Right lobe of liver (tissue), 6 donors: ENCODE measurements at regions not wholly inside any gene's neighbourhood (a gene's known extent, or its start where the extent isn't known, plus 50 kb on each side); places are given as distances from the start of the nearest gene placed in this dataset.

Source experiments
- ATAC-seq, 4 donors: fragments of 200-7000 bp; cut with Tn5 transposase; one replicate each; pipeline ENCODE4 v1.9.1; 2020; ENCODE audit warnings: mild to moderate bottlenecking in 4 of 4, moderate library complexity in 4 of 4
- DNase-seq, 3 donors: peaks; one replicate each; pipeline ENCODE4 v3.0.0-alpha.2; 2020
- H3K27ac ChIP-seq, 3 donors: fragments of 200-600 bp; one replicate each; pipeline ENCODE4 v1.8.0; 2022
- H3K27me3 ChIP-seq, 2 donors: fragments of 200-600 bp; one replicate each; pipeline ENCODE4 v1.8.0; 2022
- H3K36me3 ChIP-seq, 4 donors: fragments of 200-600 bp; sonication (generic) in 1 of 4; one replicate each; pipeline versions ENCODE4 v1.5.1 to v1.8.0; 2017 to 2022; ENCODE audit warnings: control low read depth in 1 of 4
- H3K4me1 ChIP-seq, 4 donors: fragments of 200-600 bp; sonication (generic) in 1 of 4; one replicate each; pipeline versions ENCODE4 v1.5.1 to v1.8.0; 2017 to 2022; ENCODE audit warnings: control low read depth in 1 of 4
- H3K4me3 ChIP-seq, 3 donors: fragments of 200-600 bp; one replicate each; pipeline ENCODE4 v1.8.0; 2022
- H3K9me3 ChIP-seq, 4 donors: fragments of 200-600 bp; sonication (generic) in 1 of 4; one replicate each; pipeline versions ENCODE4 v1.5.1 to v1.8.0; 2017 to 2022; ENCODE audit warnings: control low read depth in 1 of 4
- POLR2A ChIP-seq: fragments of 450-650 bp; IDR thresholded peaks from one replicate; pipeline ENCODE4 v1.6.1; 2017; ENCODE audit warnings: antibody characterized with exemption, mild to moderate bottlenecking
- WGBS: methylation state at CpG from one replicate; pipeline ENCODE4 v1.1.6; 2018; ENCODE audit warnings: low coverage, low lambda C conversion rate; ENCODE audit not compliant: insufficient coverage; ENCODE audit errors: missing lambda C conversion rate; 5-methylcytosine and 5-hydroxymethylcytosine counted together
- intact Hi-C, 2 donors: fragments of 100-400 bp; cut with DNase I; formaldehyde crosslinking; loops; one replicate each; pipeline versions ENCODE4 v1.11.2 to v1.14.1; 2022
- TF ChIP-seq, protein P1 (sequence below), 4 donors: fragments of 200-600 bp in 3 of 4; fragments of 450-650 bp in 1 of 4; IDR thresholded peaks; one replicate each; pipeline versions ENCODE4 v1.5.1 to v1.8.0; 2016 to 2022; ENCODE audit warnings: antibody characterized with exemption in 4 of 4, mild to moderate bottlenecking in 2 of 4
- donor health status: DM: no; HTN: yes; CAD: no.
- donor health status: DM: no; HTN: no; CAD: no.
- donor health status: DM: no; HTN: no; CAD: no.
- donor health status: DM: no; HTN: yes; CAD: no.
- donor health status: DM: no; HTN: yes; CAD: no.

DNA sequence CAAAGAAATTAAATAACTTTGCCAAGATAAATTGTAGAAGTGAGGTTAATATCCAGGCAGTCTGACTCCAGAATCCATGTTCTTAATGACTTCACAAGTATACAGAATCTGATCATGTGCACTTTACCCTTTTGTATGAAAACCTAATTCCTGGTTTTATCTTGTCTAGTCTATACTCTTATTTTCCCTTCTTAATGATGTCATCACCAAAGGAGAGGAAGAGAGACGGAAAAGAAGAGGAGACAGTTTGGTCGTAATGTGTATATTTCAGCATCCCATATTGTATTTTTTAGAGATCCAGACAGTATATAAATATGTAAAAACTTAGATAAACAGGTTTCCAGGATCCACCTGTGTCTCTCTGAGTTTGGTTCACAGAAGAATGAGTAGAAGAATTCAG is 159.9 kb upstream of the MDFIC start:
- WGBS = 79% methylated on average over 2 of the region's 2 CpGs
- ATAC-seq = no peak
- Histone ChIP-seq H3K4me3 (no peak overlapping the region), H3K27ac (no peak overlapping the region), H3K4me1 (no peaks in the 10 kb centered on the region), H3K9me3 (no peaks in the 10 kb centered on the region), H3K27me3 (no peaks in the 10 kb centered on the region), H3K36me3 (no peaks in the 10 kb centered on the region)
- intact Hi-C loops = no loop called here
- no peak for DNase-seq
- TF ChIP-seq POLR2A = no peak
- TF ChIP-seq, protein P1, sequence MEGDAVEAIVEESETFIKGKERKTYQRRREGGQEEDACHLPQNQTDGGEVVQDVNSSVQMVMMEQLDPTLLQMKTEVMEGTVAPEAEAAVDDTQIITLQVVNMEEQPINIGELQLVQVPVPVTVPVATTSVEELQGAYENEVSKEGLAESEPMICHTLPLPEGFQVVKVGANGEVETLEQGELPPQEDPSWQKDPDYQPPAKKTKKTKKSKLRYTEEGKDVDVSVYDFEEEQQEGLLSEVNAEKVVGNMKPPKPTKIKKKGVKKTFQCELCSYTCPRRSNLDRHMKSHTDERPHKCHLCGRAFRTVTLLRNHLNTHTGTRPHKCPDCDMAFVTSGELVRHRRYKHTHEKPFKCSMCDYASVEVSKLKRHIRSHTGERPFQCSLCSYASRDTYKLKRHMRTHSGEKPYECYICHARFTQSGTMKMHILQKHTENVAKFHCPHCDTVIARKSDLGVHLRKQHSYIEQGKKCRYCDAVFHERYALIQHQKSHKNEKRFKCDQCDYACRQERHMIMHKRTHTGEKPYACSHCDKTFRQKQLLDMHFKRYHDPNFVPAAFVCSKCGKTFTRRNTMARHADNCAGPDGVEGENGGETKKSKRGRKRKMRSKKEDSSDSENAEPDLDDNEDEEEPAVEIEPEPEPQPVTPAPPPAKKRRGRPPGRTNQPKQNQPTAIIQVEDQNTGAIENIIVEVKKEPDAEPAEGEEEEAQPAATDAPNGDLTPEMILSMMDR (IDR thresholded peaks at IDR 0.05) = no peak

DNA sequence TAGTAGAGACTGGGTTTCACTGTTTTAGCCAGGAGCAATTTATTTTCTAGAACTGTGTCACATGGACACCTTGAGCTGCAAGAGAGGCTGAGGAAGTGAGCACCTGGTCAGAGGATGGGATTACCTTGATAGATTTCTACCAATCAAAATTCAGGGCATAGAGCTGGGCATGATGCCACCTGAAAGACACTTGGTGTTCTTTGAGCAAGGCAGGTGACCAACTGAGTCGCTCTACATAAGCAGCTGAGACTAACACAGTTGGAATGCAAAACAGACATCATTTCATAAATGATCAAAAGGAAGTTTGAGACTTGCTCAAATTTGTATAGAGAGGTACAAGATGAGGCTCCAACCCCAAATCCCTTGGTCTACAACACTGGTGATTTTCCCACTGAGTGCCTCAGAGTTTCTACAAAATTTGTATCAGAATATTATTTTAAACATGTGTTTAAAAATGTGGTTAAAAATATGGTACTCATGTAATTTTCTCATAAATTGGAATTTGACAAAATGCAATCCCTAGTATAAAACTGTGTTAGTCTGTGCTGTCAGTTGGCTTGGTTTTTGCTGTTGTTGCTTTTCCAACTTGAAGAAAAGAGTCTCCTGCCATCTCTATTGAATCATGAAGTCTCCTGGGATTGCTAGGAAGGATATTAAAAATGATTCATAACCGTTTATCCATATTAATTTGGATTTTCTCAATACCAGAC is 156.4 kb upstream of the MDFIC start:
- DNase-seq (no peak), ATAC-seq (no peak)
- Histone ChIP-seq H3K4me1 (no peaks in the 10 kb centered on the region), H3K27ac (no peak overlapping the region), H3K9me3 (no peaks in the 10 kb centered on the region), H3K36me3 (no peaks in the 10 kb centered on the region), H3K4me3 (no peak overlapping the region), H3K27me3 (no peaks in the 10 kb centered on the region)
- intact Hi-C loops = no loop called here
- WGBS = 42% methylated on average over 2 of the region's 2 CpGs
- TF ChIP-seq POLR2A = no peak
- TF ChIP-seq, protein P1 (IDR thresholded peaks at IDR 0.05) = no peak

DNA sequence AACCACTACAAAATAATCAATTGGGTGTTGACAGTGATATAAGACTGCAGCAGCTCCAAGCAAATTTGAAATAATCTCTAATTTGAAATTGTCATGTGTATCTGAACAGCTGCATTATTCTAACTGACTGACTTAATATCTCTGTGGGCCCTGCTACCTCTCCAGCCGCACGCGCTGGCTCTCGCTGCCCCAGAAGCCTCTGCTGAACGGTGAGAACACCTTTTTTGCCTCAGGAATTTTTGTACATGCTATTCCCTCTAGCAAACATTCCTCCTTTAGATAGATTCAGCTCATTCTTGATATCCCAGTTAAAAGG is 155.9 kb upstream of the MDFIC start:
- no peaks in the 10 kb centered on the region for H3K9me3 ChIP-seq
- TF ChIP-seq, protein P1 (IDR thresholded peaks at IDR 0.05) = no peak
- TF ChIP-seq POLR2A = no peak
- intact Hi-C loops = no loop called here
- DNase-seq (no peak), ATAC-seq (no peak)
- WGBS = 83% methylated on average over 5 of the region's 5 CpGs
- H3K27me3 ChIP-seq = no peaks in the 10 kb centered on the region
- no peaks in the 10 kb centered on the region for H3K4me1 ChIP-seq
- H3K27ac ChIP-seq = no peak overlapping the region
- no peaks in the 10 kb centered on the region for H3K36me3 ChIP-seq
- H3K4me3 ChIP-seq = no peak overlapping the region

- DNase-seq (no peak), ATAC-seq (no peak)
- WGBS = 68% methylated on average over 1 of the region's 1 CpG
- Histone ChIP-seq H3K9me3 (no peaks in the 10 kb centered on the region), H3K4me3 (no peak overlapping the region), H3K4me1 (no peaks in the 10 kb centered on the region), H3K27me3 (no peaks in the 10 kb centered on the region), H3K36me3 (no peaks in the 10 kb centered on the region), H3K27ac (no peak overlapping the region)
- no peak for TF ChIP-seq POLR2A
- TF ChIP-seq, protein P1 (IDR thresholded peaks at IDR 0.05) = no peak
- intact Hi-C loops = no loop called here
Measured at GRCh38 chr7:114777288-114777687, 144.6 kb upstream of the MDFIC start.

GRCh38 chr7:114783508-114783907 is 138.4 kb upstream of the MDFIC start:
- TF ChIP-seq, protein P1 (IDR thresholded peaks at IDR 0.05) = no peak
- TF ChIP-seq POLR2A = no peak
- H3K9me3 ChIP-seq = no peaks in the 10 kb centered on the region
- no peak for ATAC-seq
- no peaks in the 10 kb centered on the region for H3K27me3 ChIP-seq
- no peak for DNase-seq
- no peak overlapping the region for H3K4me3 ChIP-seq
- no peaks in the 10 kb centered on the region for H3K36me3 ChIP-seq
- no peaks in the 10 kb centered on the region for H3K4me1 ChIP-seq
- 67% methylated on average over 4 of the region's 4 CpGs for WGBS
- intact Hi-C loops = no loop called here
- H3K27ac ChIP-seq = no peak overlapping the region
